GM19395 (cell line): ENCODE measurements at regions not wholly inside any gene's neighbourhood (a gene's known extent, or its start where the extent isn't known, plus 50 kb on each side); places are given as distances from the start of the nearest gene placed in this dataset.

Experiments
- ATAC-seq: cut with Tn5 transposase; IDR thresholded peaks from one replicate; pipeline ENCODE4 v1.9.1; 2021; ENCODE audit warnings: mild to moderate bottlenecking, moderate library complexity; ENCODE audit not compliant: unreplicated experiment

GRCh38 chr2:191604154-191604553 lies 73.8 kb upstream of the NABP1 start:
- ATAC-seq, result no peak

- no peak for ATAC-seq
Observed at GRCh38 chr2:191607096-191607495, 70.8 kb upstream of the NABP1 start.

GRCh38 chr2:191610756-191611155 lies 67.2 kb upstream of the NABP1 start:
- ATAC-seq, result no peak

GRCh38 chr2:191611614-191612013 lies 66.3 kb upstream of the NABP1 start:
- ATAC-seq, result peak; percentile 98

GRCh38 chr2:191612496-191612895 lies 65.4 kb upstream of the NABP1 start:
- no peak for ATAC-seq

- ATAC-seq, result no peak
Observed at GRCh38 chr2:191614759-191615158, 63.2 kb upstream of the NABP1 start.

- no peak for ATAC-seq
Observed at GRCh38 chr2:191615596-191615995, 62.3 kb upstream of the NABP1 start.

GRCh38 chr2:191617575-191617974 lies 60.4 kb upstream of the NABP1 start:
- ATAC-seq, result peak; percentile 92

- ATAC-seq, result peak; percentile 15
Observed at GRCh38 chr2:191618046-191618780, 59.7 kb upstream of the NABP1 start.

- ATAC-seq, result no peak
Observed at GRCh38 chr2:191618786-191619185, 59.1 kb upstream of the NABP1 start.

GRCh38 chr2:191620144-191620543 lies 57.8 kb upstream of the NABP1 start:
- ATAC-seq, result no peak

GRCh38 chr2:191622374-191623320 lies 55.3 kb upstream of the NABP1 start:
- ATAC-seq, result no peak

GRCh38 chr2:191625016-191625415 lies 52.9 kb upstream of the NABP1 start:
- no peak for ATAC-seq

GRCh38 chr2:191625446-191625845 lies 52.5 kb upstream of the NABP1 start:
- no peak for ATAC-seq

- no peak for ATAC-seq
Observed at GRCh38 chr2:191626497-191627151, 51.3 kb upstream of the NABP1 start.

- no peak for ATAC-seq
Observed at GRCh38 chr2:191627518-191627917, 50.4 kb upstream of the NABP1 start.
